Activated naive CD4-positive, alpha-beta T cell treated with anti-CD3 and anti-CD28 coated beads for 36 hours (primary cell): ENCODE measurements at regions not wholly inside any gene's neighbourhood (a gene's known extent, or its start where the extent isn't known, plus 50 kb on each side); places are given as distances from the start of the nearest gene placed in this dataset.
"Not testable (repeated sequence)": the region's sequence is repeated elsewhere in the genome, so short reads cannot be mapped to it uniquely, and the experiment has no call there.

Experiments
- CTCF ChIA-PET: fragments of 350-600 bp; sonication (Branson Sonifier 250); formaldehyde crosslinking; loops from one replicate; lab custom pipeline; 2021; ENCODE audit warnings: antibody characterized with exemption; lab: Charles Lee
- DNase-seq: peaks from one replicate; pipeline ENCODE4 v3.0.0-alpha.2; 2020
- H3K27ac Mint-ChIP-seq: one replicate; pipeline ENCODE4 v1.8.0; 2021; ENCODE audit warnings: mild to moderate bottlenecking, mixed read lengths
- H3K27me3 Mint-ChIP-seq: one replicate; pipeline ENCODE4 v1.8.0; 2021; ENCODE audit warnings: low read depth, mixed read lengths
- H3K36me3 Mint-ChIP-seq: one replicate; pipeline ENCODE4 v1.8.0; 2021; ENCODE audit warnings: low read depth, mixed read lengths
- H3K4me1 Mint-ChIP-seq: one replicate; pipeline ENCODE4 v1.8.0; 2021; ENCODE audit warnings: low read depth, mixed read lengths
- H3K4me3 Mint-ChIP-seq: one replicate; pipeline ENCODE4 v1.8.0; 2021; ENCODE audit warnings: mild to moderate bottlenecking, moderate library complexity, mixed read lengths
- H3K9me3 Mint-ChIP-seq: one replicate; pipeline ENCODE4 v1.8.0; 2021; ENCODE audit warnings: mixed read lengths
- intact Hi-C: fragments of 100-400 bp; cut with micrococcal nuclease; formaldehyde crosslinking; loops from one replicate; pipeline ENCODE4 v1.15.1; 2023

DNA sequence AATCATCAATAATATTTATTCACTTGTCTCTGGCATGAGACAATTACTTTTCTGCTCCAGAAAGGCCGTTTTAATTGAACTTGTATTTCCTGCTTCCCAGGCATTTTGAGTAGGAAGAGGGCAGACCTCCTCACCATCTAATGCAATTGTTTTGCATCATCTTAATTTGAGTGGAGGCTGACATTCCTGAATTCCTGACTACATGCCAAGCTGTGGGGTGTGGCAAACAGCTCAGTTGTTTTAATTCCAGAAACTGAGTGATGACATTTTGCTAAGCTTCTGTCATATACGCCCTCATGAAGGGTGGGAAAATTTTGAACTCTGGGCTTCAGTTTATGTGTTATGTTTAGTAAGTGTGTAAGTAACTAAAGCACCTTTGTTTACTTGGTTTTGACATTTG is 125.4 kb upstream of the USP25 start:
- no peaks in the 10 kb centered on the region for H3K36me3 Mint-ChIP-seq
- DNase-seq: no peak
- no peaks in the 10 kb centered on the region for H3K9me3 Mint-ChIP-seq
- CTCF ChIA-PET: no interaction called here
- H3K27ac Mint-ChIP-seq: no peak overlapping the region
- H3K27me3 Mint-ChIP-seq: peaks cover 9% of the 10 kb centered on the region
- no peak overlapping the region for H3K4me3 Mint-ChIP-seq
- no peaks in the 10 kb centered on the region for H3K4me1 Mint-ChIP-seq
- intact Hi-C loops: no loop called here

DNA sequence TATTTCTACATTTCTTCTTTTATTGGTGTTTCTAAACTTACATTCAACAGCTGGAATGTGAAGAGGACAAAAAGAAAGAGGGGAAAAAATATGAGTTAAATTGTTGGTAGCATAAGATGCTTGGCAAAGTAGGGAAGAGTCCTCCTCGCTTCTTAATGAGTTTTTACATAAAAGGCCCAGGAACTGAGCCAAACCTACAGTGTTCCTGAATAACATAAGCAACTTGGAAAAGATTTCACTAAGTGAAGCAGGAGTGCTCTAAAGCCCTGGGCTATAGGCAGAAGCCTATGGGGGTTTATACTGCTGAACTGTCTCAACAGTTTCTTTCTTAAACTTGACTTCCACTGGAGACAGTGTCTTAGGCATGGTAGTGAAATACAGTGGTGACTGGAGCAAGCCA is 115.0 kb upstream of the USP25 start:
- Mint-ChIP-seq H3K4me1 (no peaks in the 10 kb centered on the region), H3K36me3 (no peaks in the 10 kb centered on the region), H3K9me3 (no peaks in the 10 kb centered on the region), H3K4me3 (no peak overlapping the region), H3K27me3 (no peaks in the 10 kb centered on the region), H3K27ac (no peak overlapping the region)
- DNase-seq: no peak
- intact Hi-C loops: no loop called here
- CTCF ChIA-PET: interaction anchor here (0.6 kb wide), 1 partner anchor 1270 kb away, joined by 3 read pairs; no protein-coding TSS in a partner anchor

DNA sequence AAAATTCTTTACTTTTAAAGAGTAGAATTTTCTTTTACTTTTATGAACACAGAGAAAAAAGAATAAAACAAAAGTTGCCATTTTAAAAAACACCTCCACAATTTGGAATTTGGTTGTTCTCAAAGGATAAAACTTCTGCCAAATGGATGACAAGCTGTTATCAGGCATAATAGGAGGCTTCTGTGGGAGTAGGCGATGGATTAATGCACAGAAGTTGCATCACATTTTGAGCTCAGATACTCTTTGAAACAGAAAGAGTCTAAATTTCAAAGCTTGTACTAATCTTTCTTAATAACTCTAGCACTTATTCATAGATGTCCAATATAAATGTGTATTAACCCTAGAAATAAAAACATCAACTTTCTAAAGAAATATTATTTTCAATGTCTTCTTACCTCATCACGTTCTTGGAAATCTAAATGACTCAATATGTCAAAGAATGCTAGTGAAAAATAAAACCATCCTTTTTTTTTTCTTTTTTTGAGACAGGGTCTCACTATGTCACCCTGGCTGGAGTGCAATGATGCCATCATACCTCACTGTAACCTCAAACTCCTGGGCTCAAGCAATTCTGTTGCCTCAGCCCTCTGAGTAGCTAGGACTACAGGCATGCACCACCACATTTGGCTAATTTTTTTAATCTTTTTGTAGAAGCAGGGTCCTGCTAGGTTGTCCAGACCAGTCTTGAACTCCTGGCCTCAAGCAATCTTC is 112.8 kb upstream of the USP25 start:
- H3K4me1 Mint-ChIP-seq: no peaks in the 10 kb centered on the region
- CTCF ChIA-PET: interaction anchor here (0.7 kb wide), 1 partner anchor 108 kb away, joined by 4 read pairs; no protein-coding TSS in a partner anchor
- no peak overlapping the region for H3K27ac Mint-ChIP-seq
- intact Hi-C loops: no loop called here
- H3K27me3 Mint-ChIP-seq: no peaks in the 10 kb centered on the region
- DNase-seq: no peak
- H3K36me3 Mint-ChIP-seq: no peaks in the 10 kb centered on the region
- H3K9me3 Mint-ChIP-seq: no peaks in the 10 kb centered on the region
- no peak overlapping the region for H3K4me3 Mint-ChIP-seq

DNA sequence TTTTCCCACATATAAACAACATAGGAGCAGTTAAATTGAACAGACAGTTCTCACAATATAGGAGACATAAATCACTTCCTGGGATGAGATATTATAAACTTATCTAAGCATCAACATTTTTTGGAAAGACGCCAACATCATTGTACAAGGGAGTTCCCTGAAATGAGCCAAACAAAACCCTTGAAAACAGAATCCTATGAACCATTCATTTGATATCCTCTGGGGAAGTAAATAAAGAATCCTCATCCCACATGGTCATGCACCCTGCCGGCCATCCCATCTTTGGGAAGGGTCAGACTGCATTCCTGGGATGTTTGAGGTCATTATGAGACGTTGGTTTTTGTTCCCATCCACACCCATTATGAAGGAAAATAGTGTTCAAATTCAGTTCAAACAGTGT is 111.8 kb upstream of the USP25 start:
- Mint-ChIP-seq H3K4me3 (no peak overlapping the region), H3K27ac (no peak overlapping the region), H3K27me3 (no peaks in the 10 kb centered on the region), H3K36me3 (no peaks in the 10 kb centered on the region), H3K9me3 (no peaks in the 10 kb centered on the region), H3K4me1 (no peaks in the 10 kb centered on the region)
- CTCF ChIA-PET: no interaction called here
- intact Hi-C loops: no loop called here
- DNase-seq: no peak

DNA sequence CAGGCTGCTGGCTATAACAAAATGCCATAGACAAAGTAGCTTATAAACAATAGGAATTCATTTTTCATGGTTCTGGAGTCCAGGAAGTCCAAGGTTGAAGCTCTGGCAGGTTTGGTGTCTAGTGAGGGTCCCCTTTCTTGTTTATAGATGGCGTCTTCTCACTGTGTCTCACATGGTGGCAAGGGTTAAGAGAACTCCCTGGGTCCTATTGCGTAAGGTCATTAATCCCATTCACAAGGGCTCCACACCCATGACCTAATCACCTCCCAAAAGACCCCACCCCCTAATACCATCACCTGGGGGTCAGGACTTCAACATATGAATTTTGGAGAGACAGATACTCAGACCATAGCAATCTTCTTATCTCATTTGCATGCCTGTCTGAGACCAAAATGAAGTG is 108.9 kb upstream of the USP25 start:
- H3K27me3 Mint-ChIP-seq: peaks cover 2% of the 10 kb centered on the region
- no peak overlapping the region for H3K4me3 Mint-ChIP-seq
- CTCF ChIA-PET: no interaction called here
- no peaks in the 10 kb centered on the region for H3K4me1 Mint-ChIP-seq
- no peaks in the 10 kb centered on the region for H3K36me3 Mint-ChIP-seq
- intact Hi-C loops: no loop called here
- DNase-seq: no peak
- H3K27ac Mint-ChIP-seq: no peak overlapping the region
- no peaks in the 10 kb centered on the region for H3K9me3 Mint-ChIP-seq

DNA sequence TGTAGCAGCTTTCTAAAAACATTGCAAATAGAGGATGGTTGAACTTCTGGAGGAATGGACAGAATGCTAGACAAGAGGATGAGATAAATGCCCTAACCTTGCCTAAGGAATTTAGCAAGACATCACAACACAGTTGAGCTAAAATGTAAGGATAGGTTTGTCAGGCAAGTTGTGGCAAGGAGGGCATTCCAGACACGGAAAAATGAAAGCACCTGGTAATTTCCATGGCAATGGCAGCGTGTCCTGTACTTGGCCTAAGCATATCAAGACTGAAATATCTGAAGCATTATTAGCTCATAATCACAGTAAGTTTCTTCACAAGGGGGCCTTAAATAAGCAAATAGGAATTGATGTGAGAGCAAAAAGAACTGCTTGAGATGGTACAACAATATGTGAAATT is 105.1 kb upstream of the USP25 start:
- H3K4me1 Mint-ChIP-seq: no peaks in the 10 kb centered on the region
- H3K4me3 Mint-ChIP-seq: no peak overlapping the region
- H3K27ac Mint-ChIP-seq: no peak overlapping the region
- H3K36me3 Mint-ChIP-seq: no peaks in the 10 kb centered on the region
- intact Hi-C loops: no loop called here
- CTCF ChIA-PET: no interaction called here
- no peaks in the 10 kb centered on the region for H3K9me3 Mint-ChIP-seq
- peaks cover 2% of the 10 kb centered on the region for H3K27me3 Mint-ChIP-seq
- DNase-seq: no peak

DNA sequence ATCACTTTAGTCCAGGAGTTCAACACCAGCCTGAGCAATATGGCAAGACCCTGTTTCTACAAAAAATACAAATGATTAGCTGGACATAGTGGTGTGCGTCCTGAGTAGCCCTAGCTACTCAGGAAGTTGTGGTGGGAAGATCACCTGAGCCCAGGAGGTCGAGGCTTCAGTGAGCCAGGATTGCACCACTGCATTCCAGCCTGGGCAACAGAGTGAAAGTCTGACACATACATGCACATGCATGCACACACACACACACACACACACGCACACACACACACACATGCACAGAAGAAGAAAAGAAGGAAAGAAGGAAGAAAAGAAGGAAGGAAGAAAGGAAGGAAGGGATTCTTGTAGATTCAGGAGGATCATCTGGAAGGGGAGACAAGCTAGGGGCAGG is 104.4 kb upstream of the USP25 start:
- CTCF ChIA-PET: interaction anchor here (0.6 kb wide), 1 partner anchor 175 kb away, joined by 5 read pairs; no protein-coding TSS in a partner anchor
- Mint-ChIP-seq H3K36me3 (no peaks in the 10 kb centered on the region), H3K4me3 (no peak overlapping the region)

DNA sequence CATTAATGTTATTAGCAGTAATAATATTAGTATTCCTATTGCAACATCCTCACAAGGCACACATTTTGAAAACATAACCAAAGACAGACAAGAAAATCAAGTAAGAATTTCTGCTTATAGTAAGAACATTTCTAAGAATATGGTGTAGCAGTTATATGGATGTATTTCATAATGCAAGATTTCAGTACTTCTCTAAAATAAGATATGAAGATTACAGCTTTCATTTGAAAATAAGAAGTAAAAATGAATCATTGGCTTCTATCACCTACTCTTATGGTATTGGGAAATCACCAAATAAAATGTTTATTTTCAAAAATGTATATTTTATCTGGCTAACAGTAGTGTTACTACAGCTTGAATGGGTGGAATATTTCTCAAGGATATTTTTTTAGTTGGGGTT is 103.8 kb upstream of the USP25 start:
- Mint-ChIP-seq H3K9me3 (no peaks in the 10 kb centered on the region), H3K4me1 (no peaks in the 10 kb centered on the region), H3K27ac (no peak overlapping the region), H3K27me3 (peaks cover 2% of the 10 kb centered on the region), H3K36me3 (no peaks in the 10 kb centered on the region), H3K4me3 (no peak overlapping the region)
- CTCF ChIA-PET: no interaction called here
- intact Hi-C loops: no loop called here
- no peak for DNase-seq

More for the DNA sequence above, 104.4 kb upstream of the USP25 start:
- no peak for DNase-seq
- Mint-ChIP-seq H3K4me1 (no peaks in the 10 kb centered on the region), H3K9me3 (no peaks in the 10 kb centered on the region), H3K27ac (no peak overlapping the region), H3K27me3 (peaks cover 2% of the 10 kb centered on the region)
- intact Hi-C loops: no loop called here

DNA sequence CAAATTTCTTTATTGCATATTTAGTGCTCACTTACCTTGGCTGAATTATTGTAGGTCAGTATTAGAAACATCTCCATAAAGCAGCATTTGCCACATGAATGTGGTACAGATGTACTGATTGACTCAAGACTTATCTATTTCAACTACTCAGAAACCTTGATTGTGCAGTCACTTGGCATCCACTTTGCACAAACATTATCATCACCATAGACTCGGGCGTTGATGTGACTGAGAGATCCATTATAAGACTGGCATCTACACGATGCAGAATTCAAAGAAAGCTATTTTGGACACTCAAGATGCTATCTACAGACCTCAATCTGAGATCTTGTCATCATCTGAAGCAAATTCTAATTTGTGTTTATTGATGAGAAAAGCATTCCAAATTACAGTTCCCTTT is 102.8 kb upstream of the USP25 start:
- Mint-ChIP-seq H3K4me1 (no peaks in the 10 kb centered on the region), H3K27ac (no peak overlapping the region), H3K9me3 (no peaks in the 10 kb centered on the region), H3K27me3 (peaks cover 2% of the 10 kb centered on the region), H3K4me3 (no peak overlapping the region), H3K36me3 (no peaks in the 10 kb centered on the region)
- intact Hi-C loops: no loop called here
- no peak for DNase-seq
- CTCF ChIA-PET: no interaction called here

DNA sequence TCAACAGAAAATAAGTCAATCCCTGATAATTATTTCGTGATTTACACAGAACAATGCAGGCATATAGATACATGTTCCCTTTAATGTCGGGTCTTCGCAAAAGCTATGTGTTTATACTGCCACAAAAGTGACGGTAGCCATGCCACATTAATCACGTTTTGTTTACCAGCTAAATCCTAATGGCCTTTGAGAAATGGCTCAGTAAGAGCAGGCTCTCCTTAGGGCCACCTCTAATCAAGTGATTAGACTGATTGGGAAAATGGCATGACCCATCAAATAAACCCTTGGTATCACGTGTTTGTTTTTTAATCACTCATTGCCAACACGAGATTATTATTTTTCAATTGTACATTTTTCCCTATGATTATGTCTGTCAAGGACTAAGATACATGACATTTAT is 102.0 kb upstream of the USP25 start:
- H3K27me3 Mint-ChIP-seq: peaks cover 2% of the 10 kb centered on the region
- no peaks in the 10 kb centered on the region for H3K36me3 Mint-ChIP-seq
- no peak overlapping the region for H3K4me3 Mint-ChIP-seq
- H3K4me1 Mint-ChIP-seq: no peaks in the 10 kb centered on the region
- intact Hi-C loops: no loop called here
- DNase-seq: no peak
- CTCF ChIA-PET: no interaction called here
- no peaks in the 10 kb centered on the region for H3K9me3 Mint-ChIP-seq
- H3K27ac Mint-ChIP-seq: no peak overlapping the region

DNA sequence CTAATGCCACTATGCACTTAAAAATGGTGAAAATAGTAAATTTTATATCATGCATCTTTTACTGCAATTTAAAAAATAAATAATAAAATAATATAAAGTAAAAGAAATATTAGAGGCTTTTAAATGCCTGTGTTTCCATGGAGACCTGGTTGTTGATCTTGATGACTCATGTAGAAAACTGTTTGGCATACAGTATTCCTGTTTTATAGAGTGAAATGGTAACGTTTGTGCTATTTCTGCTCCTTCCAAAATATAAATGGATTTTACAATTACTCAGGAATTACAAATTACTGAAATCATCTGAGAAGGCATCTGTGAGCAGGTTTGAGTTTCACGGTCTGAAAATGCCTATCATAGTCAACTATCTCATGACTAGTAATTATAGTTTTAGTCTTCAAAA is 98.4 kb upstream of the USP25 start:
- Mint-ChIP-seq H3K9me3 (no peaks in the 10 kb centered on the region), H3K4me3 (no peak overlapping the region), H3K27ac (no peak overlapping the region), H3K36me3 (no peaks in the 10 kb centered on the region), H3K4me1 (no peaks in the 10 kb centered on the region), H3K27me3 (no peaks in the 10 kb centered on the region)
- no peak for DNase-seq
- intact Hi-C loops: no loop called here
- CTCF ChIA-PET: no interaction called here

DNA sequence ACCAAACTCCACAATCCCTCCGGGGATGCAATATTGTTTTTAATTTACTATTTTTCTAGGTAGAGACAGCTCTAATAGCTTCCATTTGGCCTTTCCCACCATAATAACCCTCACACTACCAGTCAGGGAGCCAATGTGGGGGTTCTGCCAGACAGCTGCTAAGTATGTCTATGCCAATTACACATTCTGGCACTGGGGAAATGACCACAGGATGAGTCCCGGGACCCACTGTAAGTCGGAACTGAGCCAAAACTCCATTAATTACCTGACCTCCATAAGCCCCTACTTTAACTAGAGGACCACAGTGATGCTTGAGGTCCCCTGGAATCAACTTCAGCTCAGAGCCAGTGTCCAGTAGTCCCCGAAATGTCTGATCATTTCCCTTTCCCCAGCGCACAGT is 95.2 kb upstream of the USP25 start:
- not testable (repeated sequence) for H3K4me3 Mint-ChIP-seq, H3K27ac Mint-ChIP-seq

DNA sequence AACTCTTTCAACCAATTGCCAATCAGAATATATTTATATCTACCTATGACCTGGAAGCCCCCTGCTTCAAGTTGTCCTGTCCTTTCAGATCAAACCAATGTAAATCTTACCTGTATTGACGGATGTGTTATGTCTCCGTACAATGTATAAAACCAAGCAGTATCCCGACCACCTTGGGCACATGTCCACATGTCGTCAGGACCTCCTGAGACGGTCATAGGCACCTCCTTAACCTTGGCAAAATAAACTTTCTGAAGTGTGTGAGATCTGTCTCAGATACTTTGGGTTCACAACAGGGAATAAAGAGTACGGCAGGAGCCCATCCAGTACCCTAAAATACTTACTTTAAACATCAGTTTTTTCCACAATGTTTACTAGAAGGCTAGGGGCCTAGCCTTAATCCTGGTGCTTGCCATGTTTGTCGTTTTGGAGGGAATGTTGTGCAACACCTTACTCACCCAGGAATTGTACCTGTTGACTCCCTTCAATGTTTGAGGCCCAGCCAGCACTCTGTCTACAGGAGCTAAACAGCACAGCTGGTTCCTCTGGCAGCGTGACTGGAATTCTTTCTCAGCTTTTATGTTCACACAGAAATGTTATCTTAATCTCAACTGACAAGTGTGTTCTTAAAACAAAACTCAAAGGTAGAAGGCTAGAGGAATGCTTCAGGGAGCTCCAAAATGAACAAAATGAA is 90.8 kb upstream of the USP25 start:
- Mint-ChIP-seq H3K4me3 (no peak overlapping the region), H3K4me1 (peaks cover 7% of the 10 kb centered on the region), H3K27me3 (no peaks in the 10 kb centered on the region), H3K9me3 (no peaks in the 10 kb centered on the region), H3K36me3 (no peaks in the 10 kb centered on the region), H3K27ac (no peak overlapping the region)
- CTCF ChIA-PET: interaction anchor here (0.6 kb wide), 2 partner anchors 53 to 1203 kb away, joined by 3 read pairs; no protein-coding TSS in a partner anchor
- DNase-seq: no peak
- intact Hi-C loops: no loop called here

More for the DNA sequence above, 95.2 kb upstream of the USP25 start:
- H3K9me3 Mint-ChIP-seq, H3K36me3 Mint-ChIP-seq, CTCF ChIA-PET, H3K27me3 Mint-ChIP-seq, intact Hi-C loops, DNase-seq, H3K4me1 Mint-ChIP-seq: not testable (repeated sequence)
